ENCODE measurements at regions not wholly inside any gene's neighbourhood (a gene's known extent, or its start where the extent isn't known, plus 50 kb on each side); places are given as distances from the start of the nearest gene placed in this dataset.

GRCh38 chrX:56505866-56506265 lies 57.6 kb upstream of the UBQLN2 start:
- in situ Hi-C loops (cut with MboI) = no loop called here

More at GRCh38 chrX:56505866-56506265, 57.6 kb upstream of the UBQLN2 start:
- Histone ChIP-seq H3K27ac (no peak overlapping the region), H3K36me3 (ENCODE audit: low read depth) (no peaks in the 10 kb centered on the region), H3K9me3 (ENCODE audit: low read depth) (no peaks in the 10 kb centered on the region), H3K4me1 (ENCODE audit: insufficient read depth) (no peaks in the 10 kb centered on the region), H3K9me2 (ENCODE audit: insufficient read depth) (no peaks in the 10 kb centered on the region), H3K9ac (no peak overlapping the region), H3F3A (ENCODE audit: insufficient read depth) (no peaks in the 10 kb centered on the region), H3K79me2 (ENCODE audit: insufficient read depth) (no peaks in the 10 kb centered on the region), H3K27me3 (replicated peaks; ENCODE audit: insufficient read depth) (no peaks in the 10 kb centered on the region), H3K4me2 (ENCODE audit: unreplicated experiment) (no peak overlapping the region), H4K20me1 (ENCODE audit: insufficient read depth) (no peaks in the 10 kb centered on the region), H3K4me3 (no peak overlapping the region), H2AFZ (no peak overlapping the region)
- 24 to 27% methylated on average over 3 to 4 of the region's 4 CpGs for WGBS, 2 experiments (ENCODE audit: low coverage in 1 of 2, low lambda C conversion rate in 2 of 2, missing lambda C conversion rate in 2 of 2)
- DNase-seq = no peak
- no peak for TF ChIP-seq EZH2 (IDR thresholded peaks at IDR 0.05; ENCODE audit: insufficient read depth, poor library complexity, severe bottlenecking)
- no peak for TF ChIP-seq EZH2phosphoT487 (IDR thresholded peaks at IDR 0.05; ENCODE audit: insufficient read depth, low read depth)

Data from GM23248 (cell line).